Omental fat pad (tissue), 3 donors: ENCODE measurements at regions not wholly inside any gene's neighbourhood (a gene's known extent, or its start where the extent isn't known, plus 50 kb on each side); places are given as distances from the start of the nearest gene placed in this dataset.

Experiments
- ATAC-seq: fragments of 150-250 bp; one replicate; pipeline ENCODE4 v1.9.1; 2016; ENCODE audit warnings: mild to moderate bottlenecking, moderate library complexity; ENCODE audit not compliant: low FRiP score
- DNase-seq: peaks from one replicate; pipeline ENCODE4 v3.0.0-alpha.2; 2019; ENCODE audit warnings: low spot score
- CTCF ChIP-seq, 3 donors: fragments of 450-650 bp; IDR thresholded peaks; one replicate each; pipeline ENCODE4 v1.5.1; 2016 to 2017; ENCODE audit warnings: antibody characterized with exemption in 3 of 3, mild to moderate bottlenecking in 3 of 3, moderate library complexity in 2 of 3

- no peak for DNase-seq
- no peak for ATAC-seq
- no peak for TF ChIP-seq CTCF (IDR thresholded peaks at IDR 0.05)
These were observed 135.4 kb upstream of the SOX9 start for GRCh38 chr17:71985111-71986039.

GRCh38 chr17:71986886-71987285 lies 133.9 kb upstream of the SOX9 start:
- no peak for TF ChIP-seq CTCF (IDR thresholded peaks at IDR 0.05)
- no peak for ATAC-seq
- no peak for DNase-seq

GRCh38 chr17:71987634-71988033 lies 133.2 kb upstream of the SOX9 start:
- ATAC-seq (no peak), DNase-seq (no peak)
- TF ChIP-seq CTCF (IDR thresholded peaks at IDR 0.05), result no peak

GRCh38 chr17:71989117-71989516 lies 131.7 kb upstream of the SOX9 start:
- DNase-seq (no peak), ATAC-seq (no peak)
- TF ChIP-seq CTCF (IDR thresholded peaks at IDR 0.05), result no peak

GRCh38 chr17:71993363-71993762 lies 127.5 kb upstream of the SOX9 start:
- ATAC-seq, result no peak
- TF ChIP-seq CTCF (IDR thresholded peaks at IDR 0.05), result no peak

GRCh38 chr17:71995590-71995989 lies 125.2 kb upstream of the SOX9 start:
- no peak for DNase-seq
- no peak for TF ChIP-seq CTCF (IDR thresholded peaks at IDR 0.05)
- no peak for ATAC-seq

More at GRCh38 chr17:71993363-71993762, 127.5 kb upstream of the SOX9 start:
- no peak for DNase-seq

- DNase-seq (no peak), ATAC-seq (peak; percentile 91)
- TF ChIP-seq CTCF (IDR thresholded peaks at IDR 0.05), result no peak
These were observed 116.8 kb upstream of the SOX9 start for GRCh38 chr17:72004011-72004427.
